Endothelial cell of umbilical vein (primary cell): ENCODE measurements at regions not wholly inside any gene's neighbourhood (a gene's known extent, or its start where the extent isn't known, plus 50 kb on each side); places are given as distances from the start of the nearest gene placed in this dataset.
"Not testable (repeated sequence)": the region's sequence is repeated elsewhere in the genome, so short reads cannot be mapped to it uniquely, and the experiment has no call there.

ENCODE experiments used
- BruUV-seq: library from RNA; stranded (reverse); fragments of 400-500 nt; replicated peaks from 2 replicates; lab custom pipeline; 2021; lab: Mats Ljungman, UMichigan
- CTCF ChIA-PET: fragments of 300-600, 350-600 bp; sonication (Branson Sonifier 250); formaldehyde crosslinking; loops from one replicate; lab custom pipeline; 2021; ENCODE audit warnings: antibody characterized with exemption, inconsistent platforms; lab: Charles Lee
- POLR2A ChIA-PET: fragments of 300-600, 350-600 bp; sonication (Branson Sonifier 250); formaldehyde crosslinking; loops from one replicate; lab custom pipeline; 2021; ENCODE audit warnings: antibody characterized with exemption, inconsistent platforms; lab: Charles Lee
- DNase-seq: peaks from one replicate; pipeline ENCODE4 v3.0.0-alpha.2; 2011; ENCODE audit warnings: low read depth, low spot score
- FAIRE-seq: peaks from 2 replicates; lab custom pipeline; 2011; peaks lifted over from hg19 to GRCh38; lab: Jason Lieb, UNC
- H2AFZ ChIP-seq: 2 replicates; pipeline ENCODE4 v1.6.0; 2012; ENCODE audit warnings: low read depth, low read length, control low read depth, inconsistent platforms
- H3K27ac ChIP-seq: 2 replicates; pipeline ENCODE4 v1.5.1; 2011; ENCODE audit warnings: low read depth, mild to moderate bottlenecking, control low read depth, low read length, moderate library complexity; ENCODE audit not compliant: insufficient read depth
- H3K27me3 ChIP-seq, 2 experiments: 2 replicates each; pipeline versions ENCODE4 v1.6.0 to v1.6.1; 2011; ENCODE audit warnings: low read length in 2 of 2, mixed read lengths in 1 of 2; ENCODE audit not compliant: control insufficient read depth in 2 of 2, insufficient read depth in 2 of 2
- H3K36me3 ChIP-seq, 2 experiments: 2 replicates in 1 of 2; 3 replicates in 1 of 2; pipeline ENCODE4 v1.5.1; 2011; ENCODE audit warnings: low read length in 2 of 2, mild to moderate bottlenecking in 1 of 2, moderate library complexity in 1 of 2; ENCODE audit not compliant: control insufficient read depth in 2 of 2, insufficient read depth in 2 of 2; ENCODE audit errors: extremely low read depth in 1 of 2
- H3K4me1 ChIP-seq: 3 replicates; pipeline ENCODE4 v1.5.1; 2011; ENCODE audit warnings: mild to moderate bottlenecking, low read length; ENCODE audit not compliant: control insufficient read depth, insufficient read depth; ENCODE audit errors: extremely low read depth
- H3K4me2 ChIP-seq: 2 replicates; pipeline ENCODE4 v1.6.1; 2011; ENCODE audit warnings: low read length, control low read depth, mixed read lengths; ENCODE audit not compliant: insufficient read depth
- H3K4me3 ChIP-seq, 3 experiments: fragments of 200-600 bp in 1 of 3; sonication (generic), shearing (Covaris generic) in 1 of 3; replicated peaks in 1 of 3; 2 replicates each; pipeline ENCODE4 v1.5.1; 2011 to 2016; ENCODE audit warnings: control low read depth in 3 of 3, low read length in 3 of 3, mild to moderate bottlenecking in 2 of 3, inconsistent platforms in 1 of 3, low read depth in 1 of 3, moderate library complexity in 1 of 3; ENCODE audit not compliant: insufficient read depth in 1 of 3
- H3K79me2 ChIP-seq: 2 replicates; pipeline ENCODE4 v1.6.0; 2012; ENCODE audit warnings: low read length, inconsistent platforms; ENCODE audit not compliant: control insufficient read depth, insufficient read depth
- H3K9ac ChIP-seq: replicated peaks from 2 replicates; pipeline ENCODE3; 2011; ENCODE audit warnings: low read length, control low read depth; ENCODE audit not compliant: insufficient read depth; ENCODE audit errors: extremely low read depth
- H3K9me1 ChIP-seq: replicated peaks from 3 replicates; pipeline ENCODE4 v1.6.0; 2011; ENCODE audit warnings: mild to moderate bottlenecking, low read length; ENCODE audit not compliant: control insufficient read depth, insufficient read depth; ENCODE audit errors: extremely low read depth
- H3K9me3 ChIP-seq: replicated peaks from 2 replicates; pipeline ENCODE4 v1.5.1; 2012; ENCODE audit warnings: low read length, inconsistent platforms; ENCODE audit not compliant: control insufficient read depth, insufficient read depth
- H4K20me1 ChIP-seq: replicated peaks from 2 replicates; pipeline ENCODE3; 2011; ENCODE audit warnings: mild to moderate bottlenecking, low read length; ENCODE audit not compliant: control insufficient read depth, insufficient read depth; ENCODE audit errors: extremely low read depth
- FOS ChIP-seq: IDR thresholded peaks from 2 replicates; pipeline ENCODE4 v1.6.1; 2011; ENCODE audit warnings: mild to moderate bottlenecking, low read length, moderate library complexity, borderline replicate concordance; ENCODE audit not compliant: insufficient read depth
- GATA2 ChIP-seq: IDR thresholded peaks from 2 replicates; pipeline ENCODE4 v1.7.0; 2011; ENCODE audit warnings: low read depth, mild to moderate bottlenecking, moderate library complexity, mixed read lengths, low read length; ENCODE audit not compliant: insufficient read length, insufficient read depth
- JUN ChIP-seq: IDR thresholded peaks from 2 replicates; pipeline ENCODE4 v1.6.1; 2011; ENCODE audit warnings: borderline replicate concordance, low read depth; ENCODE audit not compliant: insufficient read length, insufficient read depth
- POLR2A ChIP-seq: IDR thresholded peaks from 2 replicates; pipeline ENCODE4 v1.6.1; 2012; ENCODE audit warnings: low read depth, mild to moderate bottlenecking, control low read depth, low read length
- dilution Hi-C: fragments of 300-500 bp; cut with MboI; formaldehyde crosslinking; loops from one replicate; pipeline ENCODE4 v1.15.0; 2019; ENCODE audit warnings: low sequenced_read_pairs; ENCODE audit not compliant: extremely low pct_ligation_motif_present
- intact Hi-C: fragments of 100-400 bp; cut with micrococcal nuclease; formaldehyde crosslinking; loops from one replicate; pipeline ENCODE4 v1.10.0; 2022

DNA sequence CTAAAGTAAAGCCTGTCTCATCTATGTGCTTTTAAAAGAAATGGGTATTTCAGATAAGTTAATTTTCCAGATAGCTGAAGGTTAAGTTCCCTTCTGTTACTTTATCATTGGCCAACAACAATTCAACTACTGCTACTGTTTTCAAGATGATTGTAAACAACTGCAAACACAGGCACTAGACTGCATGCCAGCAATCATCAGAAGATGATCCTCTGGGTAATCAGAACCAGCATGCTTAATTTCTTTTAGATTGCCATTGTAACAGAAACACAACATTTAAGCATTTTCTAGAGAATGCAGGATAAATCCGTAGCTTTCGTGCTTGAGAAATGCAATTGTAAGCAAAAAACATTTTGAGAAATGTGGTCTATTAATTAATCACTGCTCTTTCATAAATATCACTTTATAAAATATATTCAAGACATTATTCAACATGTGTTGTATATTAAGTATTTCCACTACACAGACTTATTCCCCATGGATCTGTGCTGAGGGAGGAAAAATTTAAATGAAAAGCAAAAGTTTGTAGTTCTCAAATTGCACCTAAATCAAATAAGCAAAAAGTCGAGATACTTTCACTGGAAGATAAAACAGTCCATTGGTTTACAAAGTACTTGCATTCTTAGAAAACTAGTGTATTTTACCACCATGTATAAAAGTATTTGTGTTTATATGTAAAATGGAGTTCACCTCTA, 133.7 kb downstream of the ATL2 start:
- Histone ChIP-seq H3K27ac (no peak overlapping the region), H3K79me2 (no peaks in the 10 kb centered on the region), H3K4me1 (no peaks in the 10 kb centered on the region), H3K36me3 (no peaks in the 10 kb centered on the region), H3K9me1 (no peaks in the 10 kb centered on the region), H3K27me3 (no peaks in the 10 kb centered on the region), H4K20me1 (no peaks in the 10 kb centered on the region), H3K9me3 (no peaks in the 10 kb centered on the region), H2AFZ (no peak overlapping the region), H3K4me3 (no peak overlapping the region), H3K4me2 (no peak overlapping the region), H3K9ac (no peak overlapping the region)
- intact Hi-C loops: no loop called here
- dilution Hi-C loops: no loop called here
- DNase-seq (no peak), FAIRE-seq (no peak)
- no TSS peak for BruUV-seq
- TF ChIP-seq GATA2: no peak
- POLR2A ChIA-PET: no interaction called here
- CTCF ChIA-PET: no interaction called here

DNA sequence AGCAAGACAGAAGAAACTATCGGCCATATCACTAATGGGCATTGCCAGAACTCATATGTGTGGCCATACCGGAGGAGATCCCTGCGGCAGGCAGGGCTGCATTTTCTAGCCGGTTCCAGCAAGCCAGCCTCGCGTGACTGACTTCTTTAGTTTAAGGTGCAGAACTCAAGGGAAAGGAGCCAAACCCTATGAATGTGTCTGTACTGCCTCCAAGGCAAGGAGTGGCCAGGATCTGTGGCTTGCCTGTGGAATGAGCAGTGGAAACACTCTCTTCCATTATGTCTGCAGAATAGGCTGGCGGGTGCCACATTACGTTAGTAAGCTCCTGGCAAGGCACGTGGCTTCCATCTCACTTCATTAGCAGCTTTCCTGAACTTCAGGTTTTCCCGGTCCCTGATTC, 137.6 kb downstream of the ATL2 start:
- no peaks in the 10 kb centered on the region for H3K4me1 ChIP-seq
- no peak for FAIRE-seq
- intact Hi-C loops: no loop called here
- TF ChIP-seq POLR2A: no peak
- no peak for TF ChIP-seq FOS
- TF ChIP-seq JUN: no peak
- no peak for TF ChIP-seq GATA2
- POLR2A ChIA-PET: no interaction called here
- H3K9ac ChIP-seq: no peak overlapping the region
- no peak overlapping the region for H3K27ac ChIP-seq
- H3K27me3 ChIP-seq: no peaks in the 10 kb centered on the region
- H3K36me3 ChIP-seq: no peaks in the 10 kb centered on the region
- no peaks in the 10 kb centered on the region for H3K9me1 ChIP-seq
- dilution Hi-C loops: no loop called here
- no peak overlapping the region for H3K4me2 ChIP-seq
- H2AFZ ChIP-seq: no peak overlapping the region
- no peaks in the 10 kb centered on the region for H3K9me3 ChIP-seq
- CTCF ChIA-PET: no interaction called here
- H3K4me3 ChIP-seq: no peak overlapping the region
- BruUV-seq: no TSS peak
- no peak for DNase-seq
- H3K79me2 ChIP-seq: no peaks in the 10 kb centered on the region
- H4K20me1 ChIP-seq: no peaks in the 10 kb centered on the region

GRCh38 chr2:38238705-38239104, 138.4 kb downstream of the ATL2 start:
- DNase-seq, H3K79me2 ChIP-seq, H2AFZ ChIP-seq, BruUV-seq, H3K9me3 ChIP-seq, H3K4me3 ChIP-seq, H3K27me3 ChIP-seq, H4K20me1 ChIP-seq, H3K4me1 ChIP-seq, H3K9ac ChIP-seq, POLR2A ChIA-PET, FAIRE-seq, H3K27ac ChIP-seq, intact Hi-C loops, H3K4me2 ChIP-seq, H3K36me3 ChIP-seq, dilution Hi-C loops, H3K9me1 ChIP-seq: not testable (repeated sequence)
- CTCF ChIA-PET: interaction anchor here (1.4 kb wide), 1 partner anchor 257 kb away, joined by 4 read pairs; no protein-coding TSS in a partner anchor
